Effector CD8-positive, alpha-beta T cell (primary cell): ENCODE measurements at regions not wholly inside any gene's neighbourhood (a gene's known extent, or its start where the extent isn't known, plus 50 kb on each side); places are given as distances from the start of the nearest gene placed in this dataset.
"Not testable (repeated sequence)": the region's sequence is repeated elsewhere in the genome, so short reads cannot be mapped to it uniquely, and the experiment has no call there.

ENCODE experiments used
- DNase-seq: peaks from one replicate; lab custom pipeline; 2025; lab: John Stamatoyannopoulos, UW

- DNase-seq: no peak
Observed at GRCh38 chr6:22106961-22107360, 189.9 kb downstream of the PRL start.

- DNase-seq: no peak
Observed at GRCh38 chr6:22108199-22108598, 188.6 kb downstream of the PRL start.

GRCh38 chr6:22110061-22110460, 186.8 kb downstream of the PRL start:
- no peak for DNase-seq

- DNase-seq: no peak
Observed at GRCh38 chr6:22112461-22112860, 184.4 kb downstream of the PRL start.

GRCh38 chr6:22113026-22113766, 183.6 kb downstream of the PRL start:
- no peak for DNase-seq

- no peak for DNase-seq
Observed at GRCh38 chr6:22115559-22115958, 181.3 kb downstream of the PRL start.

GRCh38 chr6:22117631-22118030, 179.2 kb downstream of the PRL start:
- DNase-seq: no peak

GRCh38 chr6:22119500-22119899, 177.3 kb downstream of the PRL start:
- DNase-seq: no peak

- DNase-seq: no peak
Observed at GRCh38 chr6:22124756-22125155, 172.1 kb downstream of the PRL start.

GRCh38 chr6:22126910-22127309, 169.9 kb downstream of the PRL start:
- DNase-seq: no peak

GRCh38 chr6:22129751-22130150, 167.1 kb downstream of the PRL start:
- DNase-seq: no peak

GRCh38 chr6:22132656-22133055, 164.2 kb downstream of the PRL start:
- DNase-seq: no peak

GRCh38 chr6:22133357-22133756, 163.5 kb downstream of the PRL start:
- no peak for DNase-seq

GRCh38 chr6:22134308-22134707, 162.5 kb downstream of the PRL start:
- DNase-seq: no peak

GRCh38 chr6:22135395-22135794, 161.4 kb downstream of the PRL start:
- DNase-seq: no peak

GRCh38 chr6:22140736-22141135, 156.1 kb downstream of the PRL start:
- not testable (repeated sequence) for DNase-seq

GRCh38 chr6:22141241-22141745, 155.5 kb downstream of the PRL start:
- no peak for DNase-seq

GRCh38 chr6:22142856-22143255, 154.0 kb downstream of the PRL start:
- DNase-seq: no peak

GRCh38 chr6:22145376-22145775, 151.5 kb downstream of the PRL start:
- DNase-seq: no peak

- DNase-seq: no peak
Observed at GRCh38 chr6:22145823-22146677, 150.8 kb downstream of the PRL start.

GRCh38 chr6:22146678-22146930, 150.2 kb downstream of the PRL start:
- no peak for DNase-seq

- no peak for DNase-seq
Observed at GRCh38 chr6:22146931-22147701, 149.7 kb downstream of the PRL start.
